OCI-LY3 (cell line): ENCODE measurements at regions not wholly inside any gene's neighbourhood (a gene's known extent, or its start where the extent isn't known, plus 50 kb on each side); places are given as distances from the start of the nearest gene placed in this dataset.

Source experiments
- H2AFZ ChIP-seq: fragments of 200-600, 300-600 bp; shearing (Covaris generic); 2 replicates; pipeline ENCODE4 v1.6.0; 2014; ENCODE audit warnings: antibody characterized with exemption, low read depth, low read length
- H3K27ac ChIP-seq: fragments of 200-600, 300-600 bp; sonication (generic); 2 replicates; pipeline ENCODE4 v1.5.1; 2014; ENCODE audit warnings: mild to moderate bottlenecking, low read length, moderate library complexity, mixed read lengths
- H3K27me3 ChIP-seq: fragments of 200-600, 300-600 bp; sonication (generic); 2 replicates; pipeline ENCODE4 v1.6.1; 2014; ENCODE audit warnings: low read depth, low read length, mixed read lengths
- H3K36me3 ChIP-seq: fragments of 200-600, 300-600 bp; sonication (generic); replicated peaks from 2 replicates; pipeline ENCODE3; 2014; ENCODE audit warnings: low read depth, low read length, mixed read lengths
- H3K4me1 ChIP-seq: fragments of 300-600, 200-600 bp; sonication (generic); 2 replicates; pipeline ENCODE4 v1.6.1; 2014; ENCODE audit warnings: low read length, mixed read lengths
- H3K4me2 ChIP-seq: fragments of 200-600, 300-600 bp; sonication (generic); 2 replicates; pipeline ENCODE4 v1.6.1; 2014; ENCODE audit warnings: low read length, mixed read lengths
- H3K4me3 ChIP-seq: fragments of 300-600, 200-600 bp; sonication (generic); 2 replicates; pipeline ENCODE4 v1.5.1; 2014; ENCODE audit warnings: antibody characterized with exemption, mild to moderate bottlenecking, low read length, moderate library complexity
- H3K79me2 ChIP-seq: fragments of 300-600, 200-600 bp; shearing (Covaris generic); 2 replicates; pipeline ENCODE4 v1.6.1; 2014; ENCODE audit warnings: mild to moderate bottlenecking, low read length, mixed read lengths
- H3K9ac ChIP-seq: fragments of 300-600, 200-600 bp; shearing (Covaris generic); 2 replicates; pipeline ENCODE4 v1.6.0; 2014; ENCODE audit warnings: mild to moderate bottlenecking, low read length, moderate library complexity
- H3K9me3 ChIP-seq: fragments of 200-600, 300-600 bp; shearing (Covaris generic); 2 replicates; pipeline ENCODE4 v1.6.1; 2014; ENCODE audit warnings: low read length, mixed read lengths; ENCODE audit not compliant: insufficient read depth
- H4K20me1 ChIP-seq: fragments of 200-600, 300-600 bp; sonication (generic); 2 replicates; pipeline ENCODE4 v1.6.1; 2016; ENCODE audit warnings: low read length, mixed read lengths; ENCODE audit not compliant: insufficient read depth
- EZH2phosphoT487 ChIP-seq: fragments of 200-600 bp; shearing (Covaris generic); IDR thresholded peaks from 2 replicates; pipeline ENCODE4 v1.6.1; 2018; ENCODE audit warnings: antibody characterized with exemption, mixed run types, low read depth
- TF ChIP-seq, protein P1 (sequence below): fragments of 200-600, 300-600 bp; sonication (generic); IDR thresholded peaks from 2 replicates; pipeline ENCODE4 v1.5.1; 2014; ENCODE audit warnings: antibody characterized with exemption, low read length, low read depth

GRCh38 chr2:103139628-103140268 lies 377.9 kb downstream of the TMEM182 start:
- H3K9ac ChIP-seq, result no peak overlapping the region
- no peaks in the 10 kb centered on the region for H3K9me3 ChIP-seq
- no peaks in the 10 kb centered on the region for H3K4me1 ChIP-seq
- H3K36me3 ChIP-seq, result no peaks in the 10 kb centered on the region
- TF ChIP-seq EZH2phosphoT487, result no peak
- TF ChIP-seq, protein P1, sequence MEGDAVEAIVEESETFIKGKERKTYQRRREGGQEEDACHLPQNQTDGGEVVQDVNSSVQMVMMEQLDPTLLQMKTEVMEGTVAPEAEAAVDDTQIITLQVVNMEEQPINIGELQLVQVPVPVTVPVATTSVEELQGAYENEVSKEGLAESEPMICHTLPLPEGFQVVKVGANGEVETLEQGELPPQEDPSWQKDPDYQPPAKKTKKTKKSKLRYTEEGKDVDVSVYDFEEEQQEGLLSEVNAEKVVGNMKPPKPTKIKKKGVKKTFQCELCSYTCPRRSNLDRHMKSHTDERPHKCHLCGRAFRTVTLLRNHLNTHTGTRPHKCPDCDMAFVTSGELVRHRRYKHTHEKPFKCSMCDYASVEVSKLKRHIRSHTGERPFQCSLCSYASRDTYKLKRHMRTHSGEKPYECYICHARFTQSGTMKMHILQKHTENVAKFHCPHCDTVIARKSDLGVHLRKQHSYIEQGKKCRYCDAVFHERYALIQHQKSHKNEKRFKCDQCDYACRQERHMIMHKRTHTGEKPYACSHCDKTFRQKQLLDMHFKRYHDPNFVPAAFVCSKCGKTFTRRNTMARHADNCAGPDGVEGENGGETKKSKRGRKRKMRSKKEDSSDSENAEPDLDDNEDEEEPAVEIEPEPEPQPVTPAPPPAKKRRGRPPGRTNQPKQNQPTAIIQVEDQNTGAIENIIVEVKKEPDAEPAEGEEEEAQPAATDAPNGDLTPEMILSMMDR, result no peak
- H3K4me3 ChIP-seq, result no peak overlapping the region
- H3K79me2 ChIP-seq, result no peaks in the 10 kb centered on the region
- no peak overlapping the region for H2AFZ ChIP-seq
- no peak overlapping the region for H3K27ac ChIP-seq
- no peaks in the 10 kb centered on the region; the same call in 1 of the 2 replicates for H3K27me3 ChIP-seq
- no peak overlapping the region for H3K4me2 ChIP-seq
- H4K20me1 ChIP-seq, result no peaks in the 10 kb centered on the region

GRCh38 chr2:103144837-103145236 lies 383.0 kb downstream of the TMEM182 start:
- Histone ChIP-seq H3K27ac (no peak overlapping the region), H3K79me2 (no peaks in the 10 kb centered on the region), H3K4me2 (no peak overlapping the region), H4K20me1 (no peaks in the 10 kb centered on the region), H2AFZ (no peak overlapping the region), H3K27me3 (no peaks in the 10 kb centered on the region; the same call in 1 of the 2 replicates), H3K9ac (no peak overlapping the region), H3K9me3 (no peaks in the 10 kb centered on the region), H3K36me3 (no peaks in the 10 kb centered on the region), H3K4me3 (no peak overlapping the region), H3K4me1 (no peaks in the 10 kb centered on the region)
- TF ChIP-seq, protein P1, result no peak
- no peak for TF ChIP-seq EZH2phosphoT487

DNA sequence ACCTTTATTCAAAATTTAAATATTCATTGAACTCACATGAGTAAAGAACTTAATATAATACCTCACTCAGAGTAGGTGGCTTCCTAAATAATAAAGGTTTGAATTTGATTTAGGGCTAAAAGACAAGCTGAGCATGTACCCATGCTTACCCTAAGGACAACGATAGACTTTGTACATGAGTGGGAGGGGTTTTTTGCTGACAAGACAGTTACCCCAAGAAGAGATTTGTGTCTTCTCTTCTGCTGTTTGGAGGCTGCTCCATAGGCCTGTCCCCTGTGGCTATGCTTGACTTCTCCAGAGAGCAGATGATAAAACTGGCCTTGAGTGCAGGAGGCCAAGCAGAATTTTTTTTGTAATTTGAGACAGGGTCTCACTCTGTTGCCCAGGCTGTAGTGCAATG lies 383.9 kb downstream of the TMEM182 start:
- H3K4me1 ChIP-seq, result no peaks in the 10 kb centered on the region
- H3K9ac ChIP-seq, result no peak overlapping the region
- H3K9me3 ChIP-seq, result no peaks in the 10 kb centered on the region
- H3K27ac ChIP-seq, result no peak overlapping the region
- no peak overlapping the region for H3K4me2 ChIP-seq
- no peak overlapping the region for H2AFZ ChIP-seq
- TF ChIP-seq EZH2phosphoT487, result no peak
- TF ChIP-seq, protein P1, result no peak
- H3K4me3 ChIP-seq, result no peak overlapping the region
- H3K27me3 ChIP-seq, result no peaks in the 10 kb centered on the region
- H3K36me3 ChIP-seq, result no peaks in the 10 kb centered on the region
- H4K20me1 ChIP-seq, result no peaks in the 10 kb centered on the region
- no peaks in the 10 kb centered on the region for H3K79me2 ChIP-seq

GRCh38 chr2:103151046-103151445 lies 389.2 kb downstream of the TMEM182 start:
- no peaks in the 10 kb centered on the region for H3K79me2 ChIP-seq
- no peaks in the 10 kb centered on the region for H3K36me3 ChIP-seq
- no peak overlapping the region for H2AFZ ChIP-seq
- H3K9me3 ChIP-seq, result no peaks in the 10 kb centered on the region
- no peaks in the 10 kb centered on the region for H4K20me1 ChIP-seq
- H3K27me3 ChIP-seq, result peaks cover 13% of the 10 kb centered on the region
- TF ChIP-seq, protein P1, result no peak
- no peak for TF ChIP-seq EZH2phosphoT487
- no peak overlapping the region for H3K9ac ChIP-seq
- no peak overlapping the region for H3K27ac ChIP-seq
- H3K4me1 ChIP-seq, result no peaks in the 10 kb centered on the region
- H3K4me2 ChIP-seq, result no peak overlapping the region
- no peak overlapping the region for H3K4me3 ChIP-seq
